Liver (tissue), 8 donors: ENCODE measurements at regions not wholly inside any gene's neighbourhood (a gene's known extent, or its start where the extent isn't known, plus 50 kb on each side); places are given as distances from the start of the nearest gene placed in this dataset.

Experiments used
- DNase-seq: peaks from one replicate; pipeline ENCODE4 v3.0.0-alpha.2; 2017; ENCODE audit warnings: low spot score
- H3K27ac ChIP-seq, 2 donors: one replicate each; pipeline ENCODE4 v1.7.0; 2013; ENCODE audit warnings: inconsistent platforms in 2 of 2, low read length in 2 of 2, control low read depth in 1 of 2, low read depth in 1 of 2, mild to moderate bottlenecking in 1 of 2
- H3K27me3 ChIP-seq, 4 donors: one replicate each; pipeline versions ENCODE4 v1.6.1 to v1.7.0; 2013; ENCODE audit warnings: low read length in 3 of 4, inconsistent platforms in 1 of 4, mild to moderate bottlenecking in 1 of 4, moderate library complexity in 1 of 4; ENCODE audit not compliant: control insufficient read depth in 4 of 4, insufficient read depth in 4 of 4
- H3K36me3 ChIP-seq, 4 donors: one replicate each; pipeline versions ENCODE4 v1.6.1 to v1.7.0; 2013; ENCODE audit warnings: low read length in 3 of 4, mild to moderate bottlenecking in 3 of 4, low read depth in 1 of 4, moderate library complexity in 1 of 4; ENCODE audit not compliant: control insufficient read depth in 4 of 4, insufficient read depth in 3 of 4
- H3K4me1 ChIP-seq, 4 donors: one replicate each; pipeline versions ENCODE4 v1.6.1 to v1.7.0; 2013; ENCODE audit warnings: low read length in 3 of 4, mild to moderate bottlenecking in 3 of 4, moderate library complexity in 1 of 4; ENCODE audit not compliant: control insufficient read depth in 4 of 4, insufficient read depth in 4 of 4
- H3K4me3 ChIP-seq, 3 donors: one replicate each; pipeline versions ENCODE4 v1.6.1 to v1.7.0; 2013; ENCODE audit warnings: low read length in 3 of 3, control low read depth in 1 of 3, low read depth in 1 of 3, mild to moderate bottlenecking in 1 of 3
- H3K9ac ChIP-seq, 2 donors: one replicate each; pipeline ENCODE4 v1.7.0; 2013; ENCODE audit warnings: low read length in 2 of 2, mild to moderate bottlenecking in 2 of 2, moderate library complexity in 2 of 2, control low read depth in 1 of 2, low read depth in 1 of 2
- H3K9me3 ChIP-seq, 4 donors: one replicate each; pipeline versions ENCODE4 v1.6.1 to v1.7.0; 2013; ENCODE audit warnings: low read length in 3 of 4; ENCODE audit not compliant: control insufficient read depth in 4 of 4
- ATF3 ChIP-seq: IDR thresholded peaks from 2 replicates; pipeline ENCODE4 v1.6.1; 2016; ENCODE audit warnings: antibody characterized with exemption
- FOXA1 ChIP-seq: IDR thresholded peaks from 2 replicates; pipeline ENCODE4 v1.6.1; 2016; ENCODE audit warnings: antibody characterized with exemption
- FOXA2 ChIP-seq: IDR thresholded peaks from 2 replicates; pipeline ENCODE4 v1.6.1; 2016; ENCODE audit warnings: antibody characterized with exemption
- HNF4A ChIP-seq, 2 donors: conservative IDR thresholded peaks; 2 replicates each; pipeline ENCODE4 v1.6.1; 2016; ENCODE audit warnings: antibody characterized with exemption in 2 of 2, mild to moderate bottlenecking in 2 of 2
- HNF4G ChIP-seq: IDR thresholded peaks from 2 replicates; pipeline ENCODE4 v1.6.1; 2016; ENCODE audit warnings: antibody characterized with exemption
- JUND ChIP-seq, 2 donors: IDR thresholded peaks; 2 replicates each; pipeline ENCODE4 v1.6.1; 2016; ENCODE audit warnings: antibody characterized with exemption in 2 of 2
- NR2F2 ChIP-seq: IDR thresholded peaks from 2 replicates; pipeline ENCODE4 v1.6.1; 2016; ENCODE audit warnings: antibody characterized with exemption
- RAD21 ChIP-seq, 2 donors: IDR thresholded peaks; 2 replicates each; pipeline ENCODE4 v1.6.1; 2016; ENCODE audit warnings: antibody characterized with exemption in 2 of 2, mild to moderate bottlenecking in 2 of 2
- REST ChIP-seq: IDR thresholded peaks from 2 replicates; pipeline ENCODE4 v1.6.1; 2016; ENCODE audit warnings: antibody characterized with exemption, mild to moderate bottlenecking
- SP1 ChIP-seq: IDR thresholded peaks from 2 replicates; pipeline ENCODE4 v1.6.1; 2018; ENCODE audit warnings: antibody characterized with exemption, mild to moderate bottlenecking
- TAF1 ChIP-seq: conservative IDR thresholded peaks from 2 replicates; pipeline ENCODE4 v1.6.1; 2016; ENCODE audit warnings: antibody characterized with exemption, mild to moderate bottlenecking
- WGBS: extraction: QIAGEN DNeasy Blood & Tissue Kit; methylation state at CpG from one replicate; pipeline ENCODE4 v1.1.7; 2013; 5-methylcytosine and 5-hydroxymethylcytosine counted together
- TF ChIP-seq, protein P1 (sequence below): IDR thresholded peaks from 2 replicates; pipeline ENCODE4 v1.6.1; 2016; ENCODE audit warnings: antibody characterized with exemption
- TF ChIP-seq, protein P2 (sequence below): fragments of 150-350 bp; IDR thresholded peaks from 2 replicates; pipeline ENCODE4 v1.5.1; 2017; ENCODE audit warnings: improper control_type of control experiment, low read depth, low read length; ENCODE audit not compliant: missing input control
- TF ChIP-seq, protein P3 (sequence below): IDR thresholded peaks from 2 replicates; pipeline ENCODE4 v1.6.1; 2016; ENCODE audit warnings: antibody characterized with exemption
- donor health status: healthy.
- donor health status: healthy.
- donor health status: healthy.
- donor health status: healthy.
- donor health status: healthy.

DNA sequence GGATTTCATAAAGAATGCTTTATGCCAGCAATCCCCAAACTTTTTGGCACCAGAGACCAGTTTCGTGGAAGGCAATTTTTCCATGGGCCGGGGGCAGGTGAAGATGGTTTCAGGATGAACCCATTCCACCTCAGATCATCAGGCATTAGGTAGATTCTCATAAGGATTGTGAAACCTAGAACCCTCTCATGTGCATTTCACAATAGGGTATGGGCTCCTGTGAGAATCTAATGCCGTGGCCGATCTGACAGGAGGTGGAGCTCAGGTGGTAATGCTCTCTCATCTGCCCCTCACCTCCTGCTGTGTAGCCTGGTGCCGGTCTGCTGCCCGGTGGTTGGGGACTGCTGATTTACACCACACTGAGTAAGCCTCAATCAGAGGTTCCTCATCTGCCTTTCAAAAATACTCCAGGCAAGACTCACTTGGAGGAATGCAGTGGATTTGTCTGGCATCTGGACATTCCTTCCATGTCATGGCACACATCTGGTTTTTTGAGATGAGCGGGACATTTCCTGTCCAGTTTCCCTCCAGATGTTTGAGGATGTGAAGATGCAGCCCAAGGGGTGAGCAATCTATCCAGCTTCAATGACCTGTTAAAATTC is 185.8 kb downstream of the VAPA start:
- TF ChIP-seq SP1 (no peak), RAD21 (IDR thresholded peaks at IDR 0.05) (no peak)
- TF ChIP-seq, protein P1, sequence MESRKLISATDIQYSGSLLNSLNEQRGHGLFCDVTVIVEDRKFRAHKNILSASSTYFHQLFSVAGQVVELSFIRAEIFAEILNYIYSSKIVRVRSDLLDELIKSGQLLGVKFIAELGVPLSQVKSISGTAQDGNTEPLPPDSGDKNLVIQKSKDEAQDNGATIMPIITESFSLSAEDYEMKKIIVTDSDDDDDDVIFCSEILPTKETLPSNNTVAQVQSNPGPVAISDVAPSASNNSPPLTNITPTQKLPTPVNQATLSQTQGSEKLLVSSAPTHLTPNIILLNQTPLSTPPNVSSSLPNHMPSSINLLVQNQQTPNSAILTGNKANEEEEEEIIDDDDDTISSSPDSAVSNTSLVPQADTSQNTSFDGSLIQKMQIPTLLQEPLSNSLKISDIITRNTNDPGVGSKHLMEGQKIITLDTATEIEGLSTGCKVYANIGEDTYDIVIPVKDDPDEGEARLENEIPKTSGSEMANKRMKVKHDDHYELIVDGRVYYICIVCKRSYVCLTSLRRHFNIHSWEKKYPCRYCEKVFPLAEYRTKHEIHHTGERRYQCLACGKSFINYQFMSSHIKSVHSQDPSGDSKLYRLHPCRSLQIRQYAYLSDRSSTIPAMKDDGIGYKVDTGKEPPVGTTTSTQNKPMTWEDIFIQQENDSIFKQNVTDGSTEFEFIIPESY = no peak
- H3K9me3 ChIP-seq = peaks cover 0 to 2% (median 0%) of the 10 kb centered on the region in 4 donors
- 61% methylated on average over 7 of the region's 7 CpGs for WGBS
- no peak for DNase-seq
- H3K36me3 ChIP-seq = no peaks in the 10 kb centered on the region
- H3K27me3 ChIP-seq = no peaks in the 10 kb centered on the region
- no peaks in the 10 kb centered on the region for H3K4me1 ChIP-seq
- H3K27ac ChIP-seq = no peak overlapping the region
- no peak overlapping the region for H3K4me3 ChIP-seq
- H3K9ac ChIP-seq = no peak overlapping the region

DNA sequence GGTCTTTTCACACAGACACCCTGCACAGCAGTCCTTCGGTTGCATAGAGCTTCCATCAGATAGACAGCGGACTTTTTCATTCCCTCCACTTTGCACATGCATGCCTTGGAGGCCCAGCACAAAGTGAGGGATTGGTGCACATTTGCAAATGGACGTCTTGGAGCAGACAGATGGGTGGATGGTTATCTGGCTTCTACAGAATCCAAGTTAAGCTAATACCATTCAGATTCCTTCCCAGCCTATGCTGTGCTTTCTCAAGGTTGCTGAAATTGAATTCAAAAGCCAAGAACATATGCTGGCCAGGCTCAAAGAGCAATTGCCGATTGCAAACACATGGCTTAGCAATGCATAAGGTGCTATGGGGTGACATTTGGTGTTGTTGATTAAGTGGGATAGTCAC is 186.4 kb downstream of the VAPA start:
- Histone ChIP-seq H3K27ac (no peak overlapping the region), H3K9me3 (peaks cover 0 to 3% (median 0%) of the 10 kb centered on the region in 4 donors), H3K27me3 (no peaks in the 10 kb centered on the region), H3K4me1 (no peaks in the 10 kb centered on the region), H3K9ac (no peak overlapping the region), H3K36me3 (no peaks in the 10 kb centered on the region), H3K4me3 (no peak overlapping the region)
- 70% methylated on average over 4 of the region's 4 CpGs for WGBS
- DNase-seq = no peak
- TF ChIP-seq FOXA2 (no peak), ATF3 (no peak), FOXA1 (no peak), HNF4A (conservative IDR thresholded peaks at IDR 0.05) (no peak), NR2F2 (no peak), REST (no peak), JUND (IDR thresholded peaks at IDR 0.05) (no peak), HNF4G (no peak), TAF1 (no peak)
- TF ChIP-seq, protein P1 = no peak
- TF ChIP-seq, protein P2, sequence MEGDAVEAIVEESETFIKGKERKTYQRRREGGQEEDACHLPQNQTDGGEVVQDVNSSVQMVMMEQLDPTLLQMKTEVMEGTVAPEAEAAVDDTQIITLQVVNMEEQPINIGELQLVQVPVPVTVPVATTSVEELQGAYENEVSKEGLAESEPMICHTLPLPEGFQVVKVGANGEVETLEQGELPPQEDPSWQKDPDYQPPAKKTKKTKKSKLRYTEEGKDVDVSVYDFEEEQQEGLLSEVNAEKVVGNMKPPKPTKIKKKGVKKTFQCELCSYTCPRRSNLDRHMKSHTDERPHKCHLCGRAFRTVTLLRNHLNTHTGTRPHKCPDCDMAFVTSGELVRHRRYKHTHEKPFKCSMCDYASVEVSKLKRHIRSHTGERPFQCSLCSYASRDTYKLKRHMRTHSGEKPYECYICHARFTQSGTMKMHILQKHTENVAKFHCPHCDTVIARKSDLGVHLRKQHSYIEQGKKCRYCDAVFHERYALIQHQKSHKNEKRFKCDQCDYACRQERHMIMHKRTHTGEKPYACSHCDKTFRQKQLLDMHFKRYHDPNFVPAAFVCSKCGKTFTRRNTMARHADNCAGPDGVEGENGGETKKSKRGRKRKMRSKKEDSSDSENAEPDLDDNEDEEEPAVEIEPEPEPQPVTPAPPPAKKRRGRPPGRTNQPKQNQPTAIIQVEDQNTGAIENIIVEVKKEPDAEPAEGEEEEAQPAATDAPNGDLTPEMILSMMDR = no peak
- TF ChIP-seq, protein P3, sequence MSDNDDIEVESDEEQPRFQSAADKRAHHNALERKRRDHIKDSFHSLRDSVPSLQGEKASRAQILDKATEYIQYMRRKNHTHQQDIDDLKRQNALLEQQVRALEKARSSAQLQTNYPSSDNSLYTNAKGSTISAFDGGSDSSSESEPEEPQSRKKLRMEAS = no peak
